ENCODE measurements at regions not wholly inside any gene's neighbourhood (a gene's known extent, or its start where the extent isn't known, plus 50 kb on each side); places are given as distances from the start of the nearest gene placed in this dataset.

DNA sequence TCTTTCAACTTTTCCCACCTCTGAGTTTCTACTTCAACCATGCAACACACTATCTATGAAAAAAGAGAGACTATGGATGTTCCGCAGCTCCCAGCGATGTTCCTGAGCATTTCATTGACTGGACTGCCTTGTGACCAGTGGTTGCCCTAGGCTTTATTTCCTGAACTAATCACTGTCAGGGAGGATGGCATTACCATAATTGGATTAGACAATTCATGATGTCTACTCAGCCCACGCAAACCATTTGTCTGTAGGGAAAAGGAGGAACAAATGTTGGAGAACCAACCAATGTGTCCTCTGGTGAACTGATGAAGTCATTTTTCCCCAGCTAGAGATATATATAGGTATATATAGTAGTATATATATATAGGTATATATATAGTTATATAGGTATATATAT, 229.3 kb upstream of the MCTP2 start:
- in situ Hi-C loops (cut with MboI) = no loop called here
- no peaks in the 10 kb centered on the region for H3K79me2 ChIP-seq (ENCODE audit: control insufficient read depth, insufficient read depth, low read length)
- TF ChIP-seq VEZF1 (CRISPR knock-in tag; IDR thresholded peaks at IDR 0.05) (no peak), NR4A1 (CRISPR knock-in tag; IDR thresholded peaks at IDR 0.05) (no peak), NR4A1 (tag; IDR thresholded peaks at IDR 0.05) (no peak), TCF15 (CRISPR knock-in tag; IDR thresholded peaks at IDR 0.05) (no peak), FIP1L1 (IDR thresholded peaks at IDR 0.05; ENCODE audit: low read depth, low read length, poor library complexity, severe bottlenecking) (no peak), ZNF263 (CRISPR knock-in tag; IDR thresholded peaks at IDR 0.05; ENCODE audit: borderline replicate concordance) (no peak)
- no peaks in the 10 kb centered on the region for H3K36me3 ChIP-seq (ENCODE audit: control insufficient read depth, insufficient read depth, low read length)
- H3K9me1 ChIP-seq (ENCODE audit: control insufficient read depth, insufficient read depth, low read length) = no peaks in the 10 kb centered on the region
- no peak for DNase-seq (ENCODE audit: extremely low read depth in 1 of 4, low spot score in 3 of 4)
- H3K9me3 ChIP-seq (replicated peaks; ENCODE audit: control insufficient read depth, insufficient read depth, low read depth, low read length) = no peaks in the 10 kb centered on the region
- no peaks in the 10 kb centered on the region for H3K27me3 ChIP-seq (ENCODE audit: control insufficient read depth in 2 of 2, insufficient read depth in 2 of 2, low read length in 2 of 2)
- H3K4me3 ChIP-seq = no peak overlapping the region
- H3K9ac ChIP-seq (ENCODE audit: insufficient read depth in 1 of 2, low read depth in 2 of 2, low read length in 2 of 2) = no peak overlapping the region
- no peaks in the 10 kb centered on the region for H4K20me1 ChIP-seq (replicated peaks; ENCODE audit: control insufficient read depth, insufficient read depth, low read length)
- no peak overlapping the region for H3K27ac ChIP-seq (ENCODE audit: extremely low read depth, low read depth, low read length)
- H2AFZ ChIP-seq (ENCODE audit: low read depth, low read length) = no peak overlapping the region
- no peak for ATAC-seq
- intact Hi-C loops (cut with micrococcal nuclease) = no loop called here
- 0% methylated on average over 3 of the region's 3 CpGs for WGBS (ENCODE audit: insufficient coverage, low coverage, missing lambda C conversion rate)
- FAIRE-seq = no peak
- no peak overlapping the region for H3K4me2 ChIP-seq (ENCODE audit: insufficient read depth, low read length)
- H3K4me1 ChIP-seq (replicated peaks in 1 of 2; ENCODE audit: control insufficient read depth in 2 of 2, insufficient read depth in 2 of 2, low read length in 2 of 2) = no peaks in the 10 kb centered on the region
- BruUV-seq (replicated peaks) = no TSS peak
- POLR2A ChIA-PET = no interaction called here
- CTCF ChIA-PET (ENCODE audit: low intra/inter-chr PET ratio) = no interaction called here

Data from K562 (cell line).